Muscle layer of duodenum (tissue), 2 donors: ENCODE measurements at regions not wholly inside any gene's neighbourhood (a gene's known extent, or its start where the extent isn't known, plus 50 kb on each side); places are given as distances from the start of the nearest gene placed in this dataset.

Experiments used
- H3K27ac ChIP-seq: one replicate; pipeline ENCODE4 v1.7.0; 2013; ENCODE audit warnings: mild to moderate bottlenecking, low read length
- H3K27me3 ChIP-seq: one replicate; pipeline ENCODE4 v1.7.0; 2013; ENCODE audit warnings: low read depth, mild to moderate bottlenecking, control low read depth, low read length
- H3K36me3 ChIP-seq, 2 donors: one replicate each; pipeline ENCODE4 v1.7.0; 2013; ENCODE audit warnings: low read length in 2 of 2, control low read depth in 1 of 2, mild to moderate bottlenecking in 1 of 2; ENCODE audit not compliant: insufficient read depth in 2 of 2, control insufficient read depth in 1 of 2
- H3K4me1 ChIP-seq, 2 donors: one replicate each; pipeline ENCODE4 v1.7.0; 2013; ENCODE audit warnings: low read length in 2 of 2, mild to moderate bottlenecking in 2 of 2, control low read depth in 1 of 2, moderate library complexity in 1 of 2; ENCODE audit not compliant: insufficient read depth in 2 of 2, control insufficient read depth in 1 of 2
- H3K4me3 ChIP-seq, 2 donors: one replicate each; pipeline ENCODE4 v1.7.0; 2013; ENCODE audit warnings: low read length in 2 of 2, low read depth in 1 of 2, mild to moderate bottlenecking in 1 of 2
- H3K9me3 ChIP-seq, 2 donors: one replicate each; pipeline ENCODE4 v1.7.0; 2013; ENCODE audit warnings: low read length in 2 of 2, control low read depth in 1 of 2, mild to moderate bottlenecking in 1 of 2; ENCODE audit not compliant: control insufficient read depth in 1 of 2
- donor health status: healthy.

- no peaks in the 10 kb centered on the region for H3K4me1 ChIP-seq
- no peaks in the 10 kb centered on the region for H3K9me3 ChIP-seq
- no peak overlapping the region for H3K4me3 ChIP-seq
- H3K36me3 ChIP-seq, result no peaks in the 10 kb centered on the region
- no peaks in the 10 kb centered on the region for H3K27me3 ChIP-seq
- H3K27ac ChIP-seq, result no peak overlapping the region
Observed at GRCh38 chr3:164577667-164578210, 500.6 kb downstream of the SI start.

- Histone ChIP-seq H3K4me1 (no peaks in the 10 kb centered on the region), H3K27me3 (no peaks in the 10 kb centered on the region), H3K36me3 (no peaks in the 10 kb centered on the region), H3K4me3 (no peak overlapping the region), H3K27ac (no peak overlapping the region), H3K9me3 (no peaks in the 10 kb centered on the region)
Observed at GRCh38 chr3:164572436-164572835, 505.9 kb downstream of the SI start.

GRCh38 chr3:164550857-164551256, 527.4 kb downstream of the SI start:
- Histone ChIP-seq H3K4me3 (no peak overlapping the region), H3K27me3 (no peaks in the 10 kb centered on the region), H3K4me1 (no peaks in the 10 kb centered on the region), H3K36me3 (no peaks in the 10 kb centered on the region), H3K27ac (no peak overlapping the region), H3K9me3 (no peaks in the 10 kb centered on the region)

- Histone ChIP-seq H3K4me1 (no peaks in the 10 kb centered on the region), H3K36me3 (no peaks in the 10 kb centered on the region), H3K9me3 (no peaks in the 10 kb centered on the region), H3K27me3 (no peaks in the 10 kb centered on the region), H3K4me3 (no peak overlapping the region), H3K27ac (no peak overlapping the region)
Observed at GRCh38 chr3:164539215-164539614, 539.1 kb downstream of the SI start.

GRCh38 chr3:164537485-164537884, 540.8 kb downstream of the SI start:
- H3K4me3 ChIP-seq, result no peak overlapping the region
- no peaks in the 10 kb centered on the region for H3K27me3 ChIP-seq
- H3K27ac ChIP-seq, result no peak overlapping the region
- no peaks in the 10 kb centered on the region for H3K4me1 ChIP-seq
- no peaks in the 10 kb centered on the region for H3K9me3 ChIP-seq
- no peaks in the 10 kb centered on the region for H3K36me3 ChIP-seq

GRCh38 chr3:164533275-164533674, 545.0 kb downstream of the SI start:
- H3K4me3 ChIP-seq, result no peak overlapping the region
- H3K27ac ChIP-seq, result no peak overlapping the region
- no peaks in the 10 kb centered on the region for H3K9me3 ChIP-seq
- no peaks in the 10 kb centered on the region for H3K27me3 ChIP-seq
- H3K4me1 ChIP-seq, result no peaks in the 10 kb centered on the region
- H3K36me3 ChIP-seq, result no peaks in the 10 kb centered on the region

- Histone ChIP-seq H3K4me1 (no peaks in the 10 kb centered on the region), H3K27ac (no peak overlapping the region), H3K4me3 (no peak overlapping the region)
Observed at GRCh38 chr3:164526250-164526649, 552.0 kb downstream of the SI start.

GRCh38 chr3:164524201-164524600, 554.1 kb downstream of the SI start:
- H3K4me3 ChIP-seq, result no peak overlapping the region
- H3K36me3 ChIP-seq, result no peaks in the 10 kb centered on the region
- H3K27me3 ChIP-seq, result no peaks in the 10 kb centered on the region
- peaks cover 0 to 15% of the 10 kb centered on the region in 2 donors for H3K9me3 ChIP-seq
- no peaks in the 10 kb centered on the region for H3K4me1 ChIP-seq
- H3K27ac ChIP-seq, result no peak overlapping the region

More at GRCh38 chr3:164526250-164526649, 552.0 kb downstream of the SI start:
- H3K36me3 ChIP-seq, result no peaks in the 10 kb centered on the region
- peaks cover 0 to 9% of the 10 kb centered on the region in 2 donors for H3K9me3 ChIP-seq
- H3K27me3 ChIP-seq, result no peaks in the 10 kb centered on the region

GRCh38 chr3:164522073-164522763, 556.1 kb downstream of the SI start:
- no peaks in the 10 kb centered on the region for H3K4me1 ChIP-seq
- no peak overlapping the region for H3K4me3 ChIP-seq
- H3K9me3 ChIP-seq, result peaks cover 0 to 23% of the 10 kb centered on the region in 2 donors
- H3K36me3 ChIP-seq, result no peaks in the 10 kb centered on the region
- H3K27me3 ChIP-seq, result no peaks in the 10 kb centered on the region
- H3K27ac ChIP-seq, result no peak overlapping the region

GRCh38 chr3:164521644-164522043, 556.7 kb downstream of the SI start:
- Histone ChIP-seq H3K4me3 (peak overlapping the region in 1 of 2 donors; percentile 19), H3K27ac (no peak overlapping the region), H3K9me3 (peaks cover 0 to 23% of the 10 kb centered on the region in 2 donors)

GRCh38 chr3:164521139-164521538, 557.2 kb downstream of the SI start:
- no peaks in the 10 kb centered on the region for H3K27me3 ChIP-seq
- no peaks in the 10 kb centered on the region for H3K36me3 ChIP-seq
- H3K27ac ChIP-seq, result no peak overlapping the region
- peak overlapping the region in 1 of 2 donors; percentile 19 for H3K4me3 ChIP-seq
- peaks cover 0 to 23% of the 10 kb centered on the region in 2 donors for H3K9me3 ChIP-seq
- H3K4me1 ChIP-seq, result no peaks in the 10 kb centered on the region

More at GRCh38 chr3:164521644-164522043, 556.7 kb downstream of the SI start:
- Histone ChIP-seq H3K36me3 (no peaks in the 10 kb centered on the region), H3K27me3 (no peaks in the 10 kb centered on the region), H3K4me1 (no peaks in the 10 kb centered on the region)

- no peak overlapping the region for H3K4me3 ChIP-seq
- H3K4me1 ChIP-seq, result no peaks in the 10 kb centered on the region
- H3K9me3 ChIP-seq, result peaks cover 0 to 11% of the 10 kb centered on the region in 2 donors
- no peaks in the 10 kb centered on the region for H3K36me3 ChIP-seq
- no peaks in the 10 kb centered on the region for H3K27me3 ChIP-seq
- H3K27ac ChIP-seq, result no peak overlapping the region
Observed at GRCh38 chr3:164515256-164515655, 563.0 kb downstream of the SI start.
